RWPE2 (cell line): ENCODE measurements at regions not wholly inside any gene's neighbourhood (a gene's known extent, or its start where the extent isn't known, plus 50 kb on each side); places are given as distances from the start of the nearest gene placed in this dataset.
"Not testable (repeated sequence)": the region's sequence is repeated elsewhere in the genome, so short reads cannot be mapped to it uniquely, and the experiment has no call there.

Experiments used
- ATAC-seq: fragments of 200-7000 bp; cut with Tn5 transposase; 3 replicates; pipeline ENCODE4 v1.9.1; 2021; ENCODE audit warnings: low read depth
- DNase-seq: peaks from one replicate; pipeline ENCODE4 v3.0.0-alpha.2; 2020; ENCODE audit warnings: low spot score
- H3K27ac ChIP-seq: fragments of 450-650 bp; 2 replicates; pipeline ENCODE4 v1.5.1; 2017; ENCODE audit warnings: mild to moderate bottlenecking; ENCODE audit not compliant: poor library complexity, severe bottlenecking
- H3K27me3 ChIP-seq: fragments of 250-450 bp; sonication (Bioruptor Pico); 2 replicates; pipeline ENCODE4 v1.5.1; 2021; ENCODE audit warnings: mild to moderate bottlenecking, moderate library complexity; ENCODE audit not compliant: insufficient read depth, poor library complexity, severe bottlenecking
- H3K36me3 ChIP-seq: fragments of 250-450 bp; sonication (Bioruptor Pico); 2 replicates; pipeline ENCODE4 v1.5.1; 2020; ENCODE audit warnings: low read depth, mild to moderate bottlenecking, moderate library complexity
- H3K4me1 ChIP-seq: fragments of 250-450 bp; sonication (Bioruptor Pico); 2 replicates; pipeline ENCODE4 v1.5.1; 2021; ENCODE audit warnings: mild to moderate bottlenecking, moderate library complexity; ENCODE audit not compliant: insufficient read depth, poor library complexity, severe bottlenecking
- H3K4me3 ChIP-seq: fragments of 250-450 bp; sonication (Bioruptor Pico); 2 replicates; pipeline ENCODE4 v1.5.1; 2021; ENCODE audit warnings: mild to moderate bottlenecking, moderate library complexity; ENCODE audit not compliant: severe bottlenecking
- H3K9me3 ChIP-seq: fragments of 250-450 bp; sonication (Bioruptor Pico); 2 replicates; pipeline ENCODE4 v1.5.1; 2021; ENCODE audit warnings: mild to moderate bottlenecking, moderate library complexity; ENCODE audit not compliant: severe bottlenecking

GRCh38 chr15:22174088-22174487 is 93.8 kb downstream of the OR4M2 start:
- H3K27me3 ChIP-seq, H3K4me1 ChIP-seq, H3K36me3 ChIP-seq, DNase-seq, ATAC-seq, H3K9me3 ChIP-seq, H3K4me3 ChIP-seq, H3K27ac ChIP-seq: not testable (repeated sequence)

GRCh38 chr15:22177965-22178364 is 97.6 kb downstream of the OR4M2 start:
- not testable (repeated sequence) for H3K4me1 ChIP-seq, H3K4me3 ChIP-seq, H3K36me3 ChIP-seq, H3K27me3 ChIP-seq, H3K27ac ChIP-seq, H3K9me3 ChIP-seq, ATAC-seq, DNase-seq

GRCh38 chr15:22178438-22178837 is 98.1 kb downstream of the OR4M2 start:
- not testable (repeated sequence) for H3K9me3 ChIP-seq, H3K36me3 ChIP-seq, H3K27ac ChIP-seq, ATAC-seq, H3K27me3 ChIP-seq, H3K4me1 ChIP-seq, DNase-seq, H3K4me3 ChIP-seq

- H3K27ac ChIP-seq, ATAC-seq: not testable (repeated sequence)
Observed at GRCh38 chr15:22179043-22179442, 98.7 kb downstream of the OR4M2 start.

DNA sequence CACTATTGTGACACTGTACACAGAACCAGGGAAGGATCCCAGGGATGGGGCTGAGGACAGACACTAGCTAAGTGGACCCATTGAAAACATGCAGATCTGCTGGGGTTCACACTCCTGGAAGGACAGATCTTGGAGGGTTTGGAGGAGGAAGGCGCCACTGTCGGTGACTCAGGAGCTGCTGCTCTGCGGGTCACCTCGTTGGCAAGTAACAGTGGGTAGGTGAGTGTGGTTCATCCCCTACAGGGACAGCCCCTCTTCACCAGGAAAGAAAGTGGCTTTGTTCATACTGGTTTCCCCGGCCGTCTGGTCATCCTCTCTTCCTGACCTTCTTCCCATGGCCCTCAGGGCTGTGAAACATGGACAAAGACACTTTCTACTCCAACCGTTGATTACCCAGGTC is 100.3 kb downstream of the OR4M2 start:
- ATAC-seq, H3K27me3 ChIP-seq, H3K27ac ChIP-seq, H3K4me1 ChIP-seq, H3K36me3 ChIP-seq, H3K9me3 ChIP-seq, DNase-seq, H3K4me3 ChIP-seq: not testable (repeated sequence)

More at GRCh38 chr15:22179043-22179442, 98.7 kb downstream of the OR4M2 start:
- H3K4me3 ChIP-seq, H3K36me3 ChIP-seq, H3K9me3 ChIP-seq, H3K27me3 ChIP-seq, H3K4me1 ChIP-seq, DNase-seq: not testable (repeated sequence)

- ATAC-seq, H3K27me3 ChIP-seq, H3K4me3 ChIP-seq, H3K4me1 ChIP-seq, H3K36me3 ChIP-seq, H3K27ac ChIP-seq, DNase-seq, H3K9me3 ChIP-seq: not testable (repeated sequence)
Observed at GRCh38 chr15:22184678-22185077, 104.4 kb downstream of the OR4M2 start.

GRCh38 chr15:22186846-22187532 is 106.7 kb downstream of the OR4M2 start:
- H3K36me3 ChIP-seq, H3K27ac ChIP-seq, H3K4me3 ChIP-seq, H3K9me3 ChIP-seq, DNase-seq, H3K27me3 ChIP-seq, H3K4me1 ChIP-seq, ATAC-seq: not testable (repeated sequence)

DNA sequence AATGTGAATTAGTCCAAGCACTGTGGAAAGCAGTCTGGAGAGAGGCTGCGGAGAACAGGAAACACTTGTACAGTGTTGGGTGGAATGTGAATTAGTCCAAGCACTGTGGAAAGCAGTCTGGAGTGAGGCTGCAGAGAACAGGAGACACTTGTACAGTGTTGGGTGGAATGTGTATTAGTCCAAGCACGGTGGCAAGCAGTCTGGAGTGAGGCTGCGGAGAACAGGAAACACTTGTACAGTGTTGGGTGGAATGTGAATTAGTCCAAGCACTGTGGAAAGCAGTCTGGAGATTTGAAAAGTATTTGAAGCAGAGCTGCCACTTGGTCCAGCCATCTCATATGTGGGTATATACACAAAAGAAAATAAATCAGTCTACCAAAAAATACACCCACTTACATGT is 111.5 kb downstream of the OR4M2 start:
- not testable (repeated sequence) for H3K36me3 ChIP-seq, DNase-seq, ATAC-seq

DNA sequence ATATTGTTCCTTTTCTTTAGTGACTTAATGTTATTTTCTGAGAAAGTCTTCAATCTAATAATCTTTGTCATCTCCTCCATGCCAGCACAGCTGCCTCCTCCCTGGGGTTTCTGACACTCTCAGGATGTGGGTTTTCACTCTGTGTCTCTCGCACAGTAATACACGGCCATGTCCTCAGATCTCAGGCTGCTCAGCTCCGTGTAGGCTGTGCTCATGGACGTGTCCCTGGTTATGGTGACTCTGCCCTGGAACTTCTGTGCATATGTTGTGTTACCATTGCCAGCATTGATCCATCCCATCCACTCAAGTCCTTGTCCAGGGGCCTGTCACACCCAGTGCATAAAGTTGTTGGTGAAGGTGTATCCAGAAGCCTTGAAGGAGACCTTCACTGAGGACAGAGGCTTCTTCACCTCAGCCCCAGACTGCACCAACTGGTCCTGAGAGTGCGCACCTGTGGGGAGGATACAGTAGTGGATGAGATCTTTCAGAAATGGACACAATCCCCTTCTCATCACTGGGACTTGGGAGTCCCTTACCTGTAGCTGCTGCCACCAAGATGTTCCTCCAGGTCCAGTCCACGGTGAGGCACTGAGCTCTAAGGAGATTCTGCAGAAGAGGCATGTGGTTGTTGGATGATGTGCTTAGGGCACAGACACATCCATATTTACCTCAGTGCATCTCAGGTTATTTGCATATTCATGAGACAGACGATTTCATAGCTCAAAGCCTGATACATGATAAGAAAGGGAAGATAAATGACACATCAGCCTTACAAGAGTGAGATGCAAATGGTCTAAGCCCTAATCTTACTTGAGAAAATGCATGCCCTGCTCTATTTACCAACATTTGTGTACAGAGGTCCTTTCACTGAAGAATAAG is 114.7 kb downstream of the OR4M2 start:
- not testable (repeated sequence) for DNase-seq, H3K36me3 ChIP-seq, H3K27me3 ChIP-seq, H3K27ac ChIP-seq, H3K4me1 ChIP-seq, H3K9me3 ChIP-seq, ATAC-seq, H3K4me3 ChIP-seq

More for the DNA sequence above, 111.5 kb downstream of the OR4M2 start:
- not testable (repeated sequence) for H3K4me3 ChIP-seq, H3K9me3 ChIP-seq, H3K4me1 ChIP-seq, H3K27ac ChIP-seq, H3K27me3 ChIP-seq

DNA sequence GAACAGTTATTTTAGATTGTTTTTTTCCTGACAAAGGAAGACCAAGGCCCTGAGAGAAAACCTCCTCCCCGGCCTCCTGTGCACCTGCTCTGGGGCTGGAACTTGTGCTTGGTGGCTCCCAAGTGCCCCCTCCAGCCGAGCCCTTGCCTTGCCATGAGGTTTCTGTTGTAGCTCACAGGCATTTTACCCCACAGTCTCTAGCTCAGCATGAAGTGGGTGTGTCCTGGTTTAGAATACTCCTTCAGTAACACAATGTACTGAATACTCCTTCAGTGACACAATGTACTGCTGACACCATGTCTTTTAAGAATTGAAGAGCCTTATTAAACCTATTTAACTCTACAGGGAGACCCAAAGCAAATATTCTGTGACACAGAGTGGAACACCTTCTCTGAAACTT is 116.1 kb downstream of the OR4M2 start:
- ATAC-seq, H3K9me3 ChIP-seq, H3K27me3 ChIP-seq, H3K36me3 ChIP-seq, H3K4me1 ChIP-seq, H3K27ac ChIP-seq, DNase-seq, H3K4me3 ChIP-seq: not testable (repeated sequence)

DNA sequence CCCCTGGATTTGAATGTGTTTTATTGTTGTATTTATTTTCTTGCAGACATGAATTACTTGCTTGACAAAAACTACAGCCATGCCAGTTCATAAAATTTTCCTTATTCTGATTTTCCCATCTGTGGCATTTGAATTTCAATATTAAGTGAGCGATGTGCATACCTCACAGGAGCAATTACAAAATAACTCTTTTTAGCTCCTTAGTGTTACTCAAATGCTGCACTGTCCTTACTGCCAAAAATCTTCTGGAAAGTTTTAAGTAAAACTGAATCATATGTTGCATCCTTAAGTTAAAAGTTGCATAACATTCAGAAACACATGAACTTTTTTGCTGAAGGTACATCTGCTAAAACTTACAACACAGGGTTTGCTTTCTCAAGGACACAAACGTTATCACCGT is 120.1 kb downstream of the OR4M2 start:
- H3K9me3 ChIP-seq, DNase-seq, H3K36me3 ChIP-seq, H3K27me3 ChIP-seq, H3K4me1 ChIP-seq, H3K4me3 ChIP-seq, H3K27ac ChIP-seq: not testable (repeated sequence)
- ATAC-seq: 0 out of 3 replicates have a peak, but pooled peaks have one; percentile 18
